H1 (cell line): ENCODE measurements at regions not wholly inside any gene's neighbourhood (a gene's known extent, or its start where the extent isn't known, plus 50 kb on each side); places are given as distances from the start of the nearest gene placed in this dataset.

Experiments used
- EP300 ChIP-seq, 2 experiments: IDR thresholded peaks; 1 replicate in 1 of 2; 2 replicates in 1 of 2; pipeline ENCODE4 v1.6.1; 2011 to 2012; ENCODE audit warnings: low read depth in 2 of 2, low read length in 2 of 2, mild to moderate bottlenecking in 2 of 2, borderline replicate concordance in 1 of 2, inconsistent platforms in 1 of 2, moderate library complexity in 1 of 2
- SIN3A ChIP-seq, 2 experiments: IDR thresholded peaks in 1 of 2; conservative IDR thresholded peaks in 1 of 2; 2 replicates each; pipeline ENCODE4 v1.6.1; 2011 to 2012; ENCODE audit warnings: low read length in 2 of 2, improper control_type of control experiment in 1 of 2, low read depth in 1 of 2, mild to moderate bottlenecking in 1 of 2
- ZNF274 ChIP-seq: IDR thresholded peaks from 2 replicates; pipeline ENCODE4 v1.7.0; 2012; ENCODE audit warnings: low read length, borderline replicate concordance; ENCODE audit errors: extremely low read depth
- TF ChIP-seq, protein P1 (sequence below), 3 experiments: IDR thresholded peaks; 1 replicate in 2 of 3; 2 replicates in 1 of 3; pipeline versions ENCODE4 v1.5.1 to v1.6.1; 2011; ENCODE audit warnings: low read length in 3 of 3, mild to moderate bottlenecking in 3 of 3, inconsistent platforms in 2 of 3, low read depth in 1 of 3, moderate library complexity in 1 of 3; ENCODE audit not compliant: insufficient read depth in 1 of 3; ENCODE audit errors: control extremely low read depth in 1 of 3
- TF ChIP-seq, protein P2 (sequence below): IDR thresholded peaks from 2 replicates; pipeline ENCODE4 v1.6.1; 2012; ENCODE audit warnings: inconsistent platforms

DNA sequence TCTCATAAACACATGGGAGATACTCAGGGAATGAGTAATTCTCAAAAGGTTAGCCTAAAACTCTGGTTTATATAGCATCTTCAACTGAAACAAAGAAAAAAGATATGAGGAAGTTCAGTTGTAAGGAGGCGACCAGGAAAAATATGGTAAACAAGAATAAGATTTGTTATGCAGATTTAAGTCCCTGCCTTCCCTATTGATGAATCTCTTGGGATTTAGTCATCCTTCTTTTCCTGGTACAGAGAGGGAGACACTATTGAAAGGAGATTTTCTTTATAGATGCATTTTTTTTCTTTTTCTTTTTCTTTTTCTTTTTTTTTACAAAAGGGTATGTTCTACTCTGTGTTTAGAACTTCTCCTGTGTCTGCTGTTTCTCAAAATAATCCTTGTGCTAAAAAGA is 557.5 kb downstream of the DNAJB9 start:
- TF ChIP-seq SIN3A (conservative IDR thresholded peaks at IDR 0.05 in 1 of 2, IDR thresholded peaks at IDR 0.05 in 1 of 2; ENCODE audit: low read depth in 1 of 2, low read length in 2 of 2): no peak
- TF ChIP-seq ZNF274: no peak
- TF ChIP-seq EP300 (IDR thresholded peaks at IDR 0.05; ENCODE audit: borderline replicate concordance in 1 of 2, low read depth in 2 of 2, low read length in 2 of 2): no peak
- TF ChIP-seq, protein P1, sequence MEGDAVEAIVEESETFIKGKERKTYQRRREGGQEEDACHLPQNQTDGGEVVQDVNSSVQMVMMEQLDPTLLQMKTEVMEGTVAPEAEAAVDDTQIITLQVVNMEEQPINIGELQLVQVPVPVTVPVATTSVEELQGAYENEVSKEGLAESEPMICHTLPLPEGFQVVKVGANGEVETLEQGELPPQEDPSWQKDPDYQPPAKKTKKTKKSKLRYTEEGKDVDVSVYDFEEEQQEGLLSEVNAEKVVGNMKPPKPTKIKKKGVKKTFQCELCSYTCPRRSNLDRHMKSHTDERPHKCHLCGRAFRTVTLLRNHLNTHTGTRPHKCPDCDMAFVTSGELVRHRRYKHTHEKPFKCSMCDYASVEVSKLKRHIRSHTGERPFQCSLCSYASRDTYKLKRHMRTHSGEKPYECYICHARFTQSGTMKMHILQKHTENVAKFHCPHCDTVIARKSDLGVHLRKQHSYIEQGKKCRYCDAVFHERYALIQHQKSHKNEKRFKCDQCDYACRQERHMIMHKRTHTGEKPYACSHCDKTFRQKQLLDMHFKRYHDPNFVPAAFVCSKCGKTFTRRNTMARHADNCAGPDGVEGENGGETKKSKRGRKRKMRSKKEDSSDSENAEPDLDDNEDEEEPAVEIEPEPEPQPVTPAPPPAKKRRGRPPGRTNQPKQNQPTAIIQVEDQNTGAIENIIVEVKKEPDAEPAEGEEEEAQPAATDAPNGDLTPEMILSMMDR (IDR thresholded peaks at IDR 0.05; ENCODE audit: control extremely low read depth in 1 of 3, insufficient read depth in 1 of 3, low read depth in 1 of 3, low read length in 3 of 3): no peak
- TF ChIP-seq, protein P2, sequence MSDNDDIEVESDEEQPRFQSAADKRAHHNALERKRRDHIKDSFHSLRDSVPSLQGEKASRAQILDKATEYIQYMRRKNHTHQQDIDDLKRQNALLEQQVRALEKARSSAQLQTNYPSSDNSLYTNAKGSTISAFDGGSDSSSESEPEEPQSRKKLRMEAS: no peak
